ENCODE measurements at regions not wholly inside any gene's neighbourhood (a gene's known extent, or its start where the extent isn't known, plus 50 kb on each side); places are given as distances from the start of the nearest gene placed in this dataset.

- no peaks in the 10 kb centered on the region for H3K36me3 ChIP-seq (replicated peaks)
- in situ Hi-C loops (cut with MboI; ENCODE audit: low sequenced_read_pairs), result no loop called here
- H3K27me3 ChIP-seq (ENCODE audit: low read depth), result no peaks in the 10 kb centered on the region
- DNase-seq (ENCODE audit: low spot score in 2 of 2), result no peak
- no peak overlapping the region for H3K4me3 ChIP-seq
- no peaks in the 10 kb centered on the region; the same call in 1 of the 2 replicates for H3K9me3 ChIP-seq
- no peaks in the 10 kb centered on the region for H3K4me1 ChIP-seq
These were observed 423.5 kb upstream of the KLF6 start for GRCh38 chr10:4208499-4208898.

- Histone ChIP-seq H3K4me1 (no peaks in the 10 kb centered on the region), H3K27me3 (ENCODE audit: low read depth) (no peaks in the 10 kb centered on the region), H3K4me3 (no peak overlapping the region), H3K36me3 (replicated peaks) (no peaks in the 10 kb centered on the region), H3K9me3 (no peaks in the 10 kb centered on the region)
- in situ Hi-C loops (cut with MboI; ENCODE audit: low sequenced_read_pairs), result no loop called here
- no peak for DNase-seq (ENCODE audit: low spot score in 2 of 2)
These were observed 420.1 kb upstream of the KLF6 start for GRCh38 chr10:4205113-4205512.

GRCh38 chr10:4202938-4203337 lies 417.9 kb upstream of the KLF6 start:
- H3K9me3 ChIP-seq, result no peaks in the 10 kb centered on the region
- H3K27me3 ChIP-seq (ENCODE audit: low read depth), result no peaks in the 10 kb centered on the region
- in situ Hi-C loops (cut with MboI; ENCODE audit: low sequenced_read_pairs), result no loop called here
- H3K36me3 ChIP-seq (replicated peaks), result no peaks in the 10 kb centered on the region
- H3K4me1 ChIP-seq, result no peaks in the 10 kb centered on the region
- DNase-seq (ENCODE audit: low spot score in 2 of 2), result no peak
- no peak overlapping the region for H3K4me3 ChIP-seq

- in situ Hi-C loops (cut with MboI; ENCODE audit: low sequenced_read_pairs), result no loop called here
- Histone ChIP-seq H3K36me3 (replicated peaks) (no peaks in the 10 kb centered on the region), H3K4me1 (no peaks in the 10 kb centered on the region), H3K9me3 (no peaks in the 10 kb centered on the region), H3K4me3 (no peak overlapping the region), H3K27me3 (ENCODE audit: low read depth) (no peaks in the 10 kb centered on the region)
- no peak for DNase-seq (ENCODE audit: low spot score in 2 of 2)
These were observed 417.1 kb upstream of the KLF6 start for GRCh38 chr10:4201866-4202825.

- Histone ChIP-seq H3K36me3 (replicated peaks) (no peaks in the 10 kb centered on the region), H3K27me3 (ENCODE audit: low read depth) (no peaks in the 10 kb centered on the region), H3K9me3 (no peaks in the 10 kb centered on the region; the same call in 1 of the 2 replicates), H3K4me1 (no peaks in the 10 kb centered on the region), H3K4me3 (no peak overlapping the region)
- in situ Hi-C loops (cut with MboI; ENCODE audit: low sequenced_read_pairs), result no loop called here
- DNase-seq (ENCODE audit: low spot score in 2 of 2), result no peak
These were observed 414.2 kb upstream of the KLF6 start for GRCh38 chr10:4199196-4199595.

- Histone ChIP-seq H3K27me3 (ENCODE audit: low read depth) (no peaks in the 10 kb centered on the region), H3K4me1 (no peaks in the 10 kb centered on the region), H3K36me3 (replicated peaks) (no peaks in the 10 kb centered on the region), H3K9me3 (no peaks in the 10 kb centered on the region; the same call in 1 of the 2 replicates), H3K4me3 (no peak overlapping the region)
- no peak for DNase-seq (ENCODE audit: low spot score in 2 of 2)
- in situ Hi-C loops (cut with MboI; ENCODE audit: low sequenced_read_pairs), result no loop called here
These were observed 413.2 kb upstream of the KLF6 start for GRCh38 chr10:4198216-4198615.

- Histone ChIP-seq H3K4me3 (no peak overlapping the region), H3K27me3 (ENCODE audit: low read depth) (no peaks in the 10 kb centered on the region), H3K36me3 (replicated peaks) (no peaks in the 10 kb centered on the region), H3K4me1 (no peaks in the 10 kb centered on the region), H3K9me3 (no peaks in the 10 kb centered on the region; the same call in 1 of the 2 replicates)
- DNase-seq (ENCODE audit: low spot score in 2 of 2), result no peak
- in situ Hi-C loops (cut with MboI; ENCODE audit: low sequenced_read_pairs), result no loop called here
These were observed 412.7 kb upstream of the KLF6 start for GRCh38 chr10:4197676-4198075.

GRCh38 chr10:4196771-4197390 lies 411.9 kb upstream of the KLF6 start:
- in situ Hi-C loops (cut with MboI; ENCODE audit: low sequenced_read_pairs), result no loop called here
- Histone ChIP-seq H3K27me3 (ENCODE audit: low read depth) (no peaks in the 10 kb centered on the region), H3K4me1 (no peaks in the 10 kb centered on the region), H3K9me3 (no peaks in the 10 kb centered on the region; the same call in 1 of the 2 replicates), H3K36me3 (replicated peaks) (no peaks in the 10 kb centered on the region), H3K4me3 (no peak overlapping the region)
- DNase-seq (ENCODE audit: low spot score in 2 of 2), result no peak

GRCh38 chr10:4196183-4196582 lies 411.2 kb upstream of the KLF6 start:
- Histone ChIP-seq H3K36me3 (replicated peaks) (no peaks in the 10 kb centered on the region), H3K9me3 (no peaks in the 10 kb centered on the region; the same call in 1 of the 2 replicates), H3K27me3 (ENCODE audit: low read depth) (no peaks in the 10 kb centered on the region), H3K4me3 (no peak overlapping the region), H3K4me1 (no peaks in the 10 kb centered on the region)
- DNase-seq (ENCODE audit: low spot score in 2 of 2), result no peak
- in situ Hi-C loops (cut with MboI; ENCODE audit: low sequenced_read_pairs), result no loop called here

GRCh38 chr10:4195213-4195612 lies 410.2 kb upstream of the KLF6 start:
- no peaks in the 10 kb centered on the region; the same call in 1 of the 2 replicates for H3K9me3 ChIP-seq
- no peak overlapping the region for H3K4me3 ChIP-seq
- H3K4me1 ChIP-seq, result no peaks in the 10 kb centered on the region
- DNase-seq (ENCODE audit: low spot score in 2 of 2), result no peak
- in situ Hi-C loops (cut with MboI; ENCODE audit: low sequenced_read_pairs), result no loop called here
- no peaks in the 10 kb centered on the region for H3K27me3 ChIP-seq (ENCODE audit: low read depth)
- H3K36me3 ChIP-seq (replicated peaks), result no peaks in the 10 kb centered on the region

GRCh38 chr10:4194231-4194630 lies 409.2 kb upstream of the KLF6 start:
- no peak for DNase-seq (ENCODE audit: low spot score in 2 of 2)
- Histone ChIP-seq H3K9me3 (no peaks in the 10 kb centered on the region; the same call in 1 of the 2 replicates), H3K4me3 (no peak overlapping the region), H3K4me1 (no peaks in the 10 kb centered on the region), H3K36me3 (replicated peaks) (no peaks in the 10 kb centered on the region), H3K27me3 (ENCODE audit: low read depth) (no peaks in the 10 kb centered on the region)
- in situ Hi-C loops (cut with MboI; ENCODE audit: low sequenced_read_pairs), result no loop called here

GRCh38 chr10:4191894-4192293 lies 406.9 kb upstream of the KLF6 start:
- H3K9me3 ChIP-seq, result no peaks in the 10 kb centered on the region; the same call in 1 of the 2 replicates
- in situ Hi-C loops (cut with MboI; ENCODE audit: low sequenced_read_pairs), result no loop called here
- no peak for DNase-seq (ENCODE audit: low spot score in 2 of 2)

GRCh38 chr10:4191354-4191753 lies 406.3 kb upstream of the KLF6 start:
- in situ Hi-C loops (cut with MboI; ENCODE audit: low sequenced_read_pairs), result no loop called here
- H3K9me3 ChIP-seq, result no peaks in the 10 kb centered on the region; the same call in 1 of the 2 replicates
- no peaks in the 10 kb centered on the region for H3K36me3 ChIP-seq (replicated peaks)
- no peaks in the 10 kb centered on the region for H3K4me1 ChIP-seq
- H3K27me3 ChIP-seq (ENCODE audit: low read depth), result no peaks in the 10 kb centered on the region
- no peak for DNase-seq (ENCODE audit: low spot score in 2 of 2)
- H3K4me3 ChIP-seq, result no peak overlapping the region

More at GRCh38 chr10:4191894-4192293, 406.9 kb upstream of the KLF6 start:
- Histone ChIP-seq H3K4me3 (no peak overlapping the region), H3K27me3 (ENCODE audit: low read depth) (no peaks in the 10 kb centered on the region), H3K36me3 (replicated peaks) (no peaks in the 10 kb centered on the region), H3K4me1 (no peaks in the 10 kb centered on the region)

- H3K9me3 ChIP-seq, result no peaks in the 10 kb centered on the region; the same call in 1 of the 2 replicates
- no peak for DNase-seq (ENCODE audit: low spot score in 2 of 2)
These were observed 405.9 kb upstream of the KLF6 start for GRCh38 chr10:4190876-4191275.

More at GRCh38 chr10:4190876-4191275, 405.9 kb upstream of the KLF6 start:
- Histone ChIP-seq H3K4me3 (no peak overlapping the region), H3K27me3 (ENCODE audit: low read depth) (no peaks in the 10 kb centered on the region), H3K36me3 (replicated peaks) (no peaks in the 10 kb centered on the region), H3K4me1 (no peaks in the 10 kb centered on the region)
- in situ Hi-C loops (cut with MboI; ENCODE audit: low sequenced_read_pairs), result no loop called here

Data from HAP-1 (cell line).